SU-DHL-6 (cell line): ENCODE measurements at regions not wholly inside any gene's neighbourhood (a gene's known extent, or its start where the extent isn't known, plus 50 kb on each side); places are given as distances from the start of the nearest gene placed in this dataset.

Experiments
- CTCF ChIP-seq: fragments of 200-600 bp; sonication (generic); IDR thresholded peaks from one replicate; pipeline ENCODE4 v1.5.1; 2017; ENCODE audit warnings: antibody characterized with exemption, mild to moderate bottlenecking, low read length, moderate library complexity; ENCODE audit not compliant: insufficient read depth, poor library complexity, severe bottlenecking
- EZH2phosphoT487 ChIP-seq: fragments of 200-600 bp; sonication (generic), shearing (Covaris generic); conservative IDR thresholded peaks from 2 replicates; pipeline ENCODE4 v1.6.1; 2018; ENCODE audit warnings: mild to moderate bottlenecking, antibody characterized with exemption, low read length, moderate library complexity, mixed read lengths

GRCh38 chr2:150620855-150621254 is 133.4 kb upstream of the RND3 start:
- TF ChIP-seq CTCF (no peak), EZH2phosphoT487 (no peak)
